NCI-H345 treated with DMSO at 0.1 percent for 48 hours (cell line): ENCODE measurements at regions not wholly inside any gene's neighbourhood (a gene's known extent, or its start where the extent isn't known, plus 50 kb on each side); places are given as distances from the start of the nearest gene placed in this dataset.
"Not testable (repeated sequence)": the region's sequence is repeated elsewhere in the genome, so short reads cannot be mapped to it uniquely, and the experiment has no call there.

ENCODE experiments used
- DNase-seq: peaks from one replicate; lab custom pipeline; 2025; ENCODE audit not compliant: unreplicated experiment; lab: John Stamatoyannopoulos, UW

DNA sequence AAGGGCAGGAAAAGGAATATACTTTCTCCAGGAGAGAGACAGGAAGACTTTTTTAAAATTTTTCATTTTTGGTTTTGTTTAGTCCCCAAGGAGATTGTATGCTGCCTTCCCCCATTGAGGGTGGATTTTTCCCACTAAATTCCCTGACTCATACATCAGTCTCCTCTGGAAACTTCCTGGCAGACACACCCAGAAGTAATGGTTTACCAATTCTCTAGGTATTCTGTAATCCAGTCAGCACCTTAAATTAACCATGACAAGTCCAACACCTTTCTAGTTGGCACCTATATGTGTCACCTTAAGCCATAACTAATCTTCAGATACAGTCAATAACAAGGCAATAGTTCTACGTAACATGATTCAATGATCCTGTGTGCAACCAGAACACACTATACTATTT is 373.6 kb upstream of the NPAP1 start:
- not testable (repeated sequence) for DNase-seq

DNA sequence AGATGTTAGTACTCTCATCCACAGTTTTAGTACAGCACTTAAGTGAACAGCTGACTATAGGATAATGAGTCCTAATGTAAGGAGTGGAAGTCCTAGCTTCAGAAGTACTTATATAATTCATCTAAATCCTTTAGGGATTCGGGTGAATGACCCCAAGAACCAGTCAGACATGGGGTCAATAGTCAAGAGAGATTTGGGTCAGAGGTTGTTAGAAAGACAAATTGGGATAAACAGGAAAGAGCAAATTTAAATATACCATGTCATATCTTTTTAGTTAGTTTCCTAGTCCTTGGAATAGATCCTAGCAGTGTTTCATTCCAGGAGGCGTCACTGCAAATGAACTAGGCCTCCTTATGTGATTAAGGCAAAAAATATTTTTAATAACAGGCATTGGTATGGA is 370.8 kb upstream of the NPAP1 start:
- not testable (repeated sequence) for DNase-seq

DNA sequence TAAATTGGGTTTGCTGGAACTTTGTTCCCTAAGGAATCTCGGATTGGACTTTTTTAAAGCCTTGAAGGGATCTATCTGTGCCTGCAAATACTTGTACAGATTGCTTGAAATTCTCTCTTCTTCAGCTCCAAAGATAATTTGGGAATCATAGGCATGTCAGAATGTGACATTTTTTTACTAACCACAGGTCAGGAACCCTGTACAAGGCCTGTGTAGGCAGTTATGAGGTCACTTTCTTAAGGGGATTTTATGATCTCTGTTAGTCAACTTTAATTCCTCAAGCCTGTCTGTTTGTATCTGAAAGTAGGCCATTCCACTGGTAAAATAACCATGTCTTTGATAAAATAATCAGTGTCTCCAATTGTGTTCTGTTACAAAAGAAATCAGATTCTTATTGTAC is 369.9 kb upstream of the NPAP1 start:
- not testable (repeated sequence) for DNase-seq

DNA sequence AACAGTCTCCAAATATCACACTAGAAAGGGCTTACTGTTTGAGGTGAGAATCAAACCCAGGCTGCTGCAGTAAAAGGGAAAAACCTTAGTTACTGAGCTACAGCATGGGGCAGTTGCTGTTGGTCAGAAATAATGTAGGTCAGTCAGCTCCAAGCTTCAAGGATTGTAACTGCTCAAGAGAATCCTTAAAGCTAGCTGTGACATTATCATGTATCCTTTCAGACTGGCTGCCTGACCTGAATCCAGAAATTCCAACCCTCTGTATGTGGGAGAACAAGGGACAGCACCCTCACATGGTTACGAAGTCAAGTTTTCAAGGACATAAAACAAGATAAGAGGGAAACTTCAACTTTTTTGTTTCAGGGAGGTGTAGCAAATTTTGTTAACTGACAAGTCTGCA is 365.9 kb upstream of the NPAP1 start:
- DNase-seq: not testable (repeated sequence)

DNA sequence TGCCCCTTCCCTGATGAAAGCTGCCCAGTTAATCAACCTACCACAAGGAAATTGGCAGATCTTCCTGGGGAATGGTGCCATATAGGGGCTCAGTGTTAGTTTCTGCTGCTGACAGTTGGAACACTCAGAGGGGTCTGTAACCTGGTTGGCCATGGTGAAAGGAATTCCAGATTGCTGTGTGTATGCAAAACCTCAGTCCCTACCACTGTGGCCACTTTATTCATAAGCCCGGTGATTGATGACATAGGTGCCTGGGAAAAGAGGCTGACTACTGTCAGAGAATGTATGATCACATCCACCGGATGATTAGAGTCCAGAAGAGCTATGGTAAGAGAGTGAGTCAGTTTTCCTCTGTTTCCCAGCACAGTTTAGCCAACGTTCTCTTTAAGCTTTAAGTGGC is 363.9 kb upstream of the NPAP1 start:
- not testable (repeated sequence) for DNase-seq

DNA sequence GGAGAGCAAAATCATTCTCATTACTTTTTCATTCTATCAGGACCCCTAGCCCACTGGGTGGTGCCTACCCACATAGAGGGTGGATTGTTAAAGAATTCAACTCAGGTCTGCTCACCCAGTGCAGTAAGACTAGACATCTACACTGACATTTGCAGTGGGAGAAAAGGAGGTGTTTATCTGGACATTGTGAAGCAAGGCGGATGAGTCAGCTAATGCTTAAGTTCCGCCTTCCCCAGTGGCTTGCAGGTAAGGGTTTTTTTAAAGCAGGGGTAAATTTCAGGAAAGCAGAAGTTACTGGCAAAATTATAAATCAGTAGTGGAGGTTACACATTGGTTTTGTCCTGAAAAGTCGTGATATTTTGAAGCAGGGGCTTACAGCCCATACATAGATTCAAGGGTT is 359.2 kb upstream of the NPAP1 start:
- DNase-seq: not testable (repeated sequence)

DNA sequence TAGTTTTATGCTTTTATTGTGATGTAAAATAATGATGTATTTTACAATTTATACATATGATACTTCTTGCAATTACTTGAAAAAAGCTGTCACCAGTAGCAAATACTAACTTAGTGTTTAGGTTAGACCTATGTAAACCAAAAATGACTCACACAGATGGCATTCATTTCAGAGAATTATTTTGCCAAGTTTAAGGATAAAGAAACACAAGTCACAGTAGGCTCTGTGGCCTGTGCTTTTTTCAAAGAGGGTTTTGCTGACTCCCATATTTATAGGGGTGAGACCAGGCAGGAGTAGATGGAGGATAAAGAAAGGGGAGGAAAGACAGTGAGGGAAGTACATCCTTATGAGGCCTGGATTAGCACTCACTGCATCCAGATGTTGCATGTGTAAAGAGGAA is 356.6 kb upstream of the NPAP1 start:
- DNase-seq: no peak

DNA sequence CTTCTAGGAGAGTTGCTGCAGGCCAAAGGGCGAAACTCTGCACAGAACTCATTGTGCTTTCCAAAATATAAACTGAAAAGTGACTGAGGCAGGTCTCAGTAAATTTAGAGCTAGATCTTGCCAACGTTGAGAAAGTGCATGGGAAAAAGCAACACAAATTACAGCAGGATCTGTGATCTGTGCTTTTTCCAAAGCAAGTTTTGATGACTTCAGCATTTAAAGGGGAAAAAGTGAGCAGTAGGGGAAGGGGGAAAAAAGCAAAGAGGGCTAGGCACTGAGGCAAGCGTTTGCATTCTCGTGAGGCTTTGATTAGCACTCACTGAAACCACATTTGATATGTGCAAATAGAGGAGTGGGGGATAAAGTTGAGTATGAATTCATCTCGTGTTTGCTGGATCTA is 351.5 kb upstream of the NPAP1 start:
- DNase-seq: not testable (repeated sequence)

DNA sequence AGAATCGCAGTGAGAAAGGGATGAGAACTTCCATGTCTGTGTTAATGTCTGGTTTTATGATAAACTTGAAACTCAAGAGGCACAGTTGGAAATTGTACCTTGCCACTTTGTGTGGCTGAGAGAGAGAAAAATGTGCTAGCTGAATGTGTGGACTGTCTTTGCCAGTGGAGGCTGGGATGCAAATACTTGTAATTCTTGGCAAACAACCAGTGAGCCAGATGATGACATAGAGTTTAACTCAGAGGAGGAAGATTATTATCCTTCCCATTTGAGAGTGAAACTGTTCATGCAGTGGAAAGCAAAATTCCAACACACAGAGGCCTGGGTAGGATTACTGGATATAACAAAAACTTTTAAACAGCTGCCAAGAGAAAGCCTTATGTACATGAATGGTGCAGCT is 349.1 kb upstream of the NPAP1 start:
- not testable (repeated sequence) for DNase-seq

DNA sequence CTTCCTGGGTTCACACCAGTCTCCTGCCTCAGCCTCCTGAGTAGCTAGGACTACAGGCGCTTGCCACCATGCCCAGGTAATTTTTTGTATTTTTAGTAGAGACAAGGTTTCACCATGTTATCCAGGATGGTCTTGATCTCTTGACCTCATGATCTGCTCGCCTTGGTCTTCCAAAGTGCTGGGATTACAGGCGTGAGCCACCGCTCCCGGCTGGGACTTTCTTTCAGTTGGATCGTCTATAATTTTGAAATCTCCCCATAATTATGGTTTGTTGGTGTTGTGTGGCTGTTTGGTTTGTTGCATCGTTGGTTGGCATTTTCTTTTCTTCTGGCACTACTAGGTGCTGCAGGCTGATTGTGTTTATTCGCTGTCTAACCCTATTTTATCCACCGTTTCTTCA is 343.6 kb upstream of the NPAP1 start:
- DNase-seq: not testable (repeated sequence)

DNA sequence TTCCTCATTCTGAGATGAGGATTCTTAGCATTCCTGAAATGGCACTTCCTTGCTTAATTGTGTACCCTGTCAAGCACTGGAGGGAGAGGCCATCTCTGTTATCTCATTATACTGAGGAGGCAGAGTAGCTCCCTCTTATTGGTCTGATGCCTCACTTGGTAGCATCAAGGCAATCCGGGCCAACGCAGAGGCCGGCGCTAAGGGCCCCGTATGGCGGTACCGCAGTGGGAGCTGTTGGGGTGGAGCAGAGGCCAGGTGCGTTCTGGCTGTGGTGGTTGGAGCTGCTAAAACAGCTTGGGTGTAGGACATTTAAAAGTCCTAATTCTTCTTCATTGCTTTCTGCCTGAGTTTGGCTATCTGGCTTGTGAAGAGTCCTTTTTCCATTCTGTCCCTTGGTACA is 333.7 kb upstream of the NPAP1 start:
- DNase-seq: not testable (repeated sequence)

DNA sequence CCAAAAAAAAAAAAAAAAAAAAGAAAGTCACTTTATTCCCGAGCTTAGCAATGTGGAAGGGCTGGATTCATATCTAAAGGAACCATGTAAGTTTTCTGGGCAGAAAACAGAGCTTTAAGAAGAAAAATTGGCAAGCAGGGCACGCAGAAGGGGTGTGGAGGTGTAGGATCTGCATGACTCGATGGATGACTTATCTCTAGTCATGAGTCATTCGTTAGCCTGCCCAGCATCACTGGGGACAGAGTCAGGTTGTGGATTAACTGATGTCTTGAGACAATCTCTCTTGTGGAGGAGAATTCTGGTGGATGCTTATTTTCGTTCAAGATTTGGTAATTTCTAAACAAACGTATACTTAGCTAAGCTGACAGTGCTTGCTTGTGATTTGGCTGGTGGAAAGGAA is 322.8 kb upstream of the NPAP1 start:
- not testable (repeated sequence) for DNase-seq

DNA sequence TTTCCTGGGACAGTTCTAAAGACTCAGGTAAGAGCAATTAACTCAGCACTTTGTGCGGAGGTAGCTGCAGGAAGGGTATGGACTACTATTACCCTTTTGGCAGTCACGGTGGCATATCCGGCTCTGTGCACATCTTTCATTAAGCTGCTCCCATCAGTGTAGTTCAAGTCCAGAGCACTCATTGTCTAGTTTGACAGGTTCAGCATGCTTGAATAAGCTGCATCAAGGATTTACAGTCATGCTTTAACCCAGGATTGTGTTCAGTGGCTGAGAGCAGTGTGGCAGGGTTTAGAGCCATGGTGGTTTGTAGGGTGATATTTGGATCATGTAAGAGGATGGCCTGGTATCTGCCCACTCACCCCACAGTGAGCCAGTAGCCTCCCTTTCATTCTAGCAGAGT is 294.5 kb upstream of the NPAP1 start:
- DNase-seq: not testable (repeated sequence)

DNA sequence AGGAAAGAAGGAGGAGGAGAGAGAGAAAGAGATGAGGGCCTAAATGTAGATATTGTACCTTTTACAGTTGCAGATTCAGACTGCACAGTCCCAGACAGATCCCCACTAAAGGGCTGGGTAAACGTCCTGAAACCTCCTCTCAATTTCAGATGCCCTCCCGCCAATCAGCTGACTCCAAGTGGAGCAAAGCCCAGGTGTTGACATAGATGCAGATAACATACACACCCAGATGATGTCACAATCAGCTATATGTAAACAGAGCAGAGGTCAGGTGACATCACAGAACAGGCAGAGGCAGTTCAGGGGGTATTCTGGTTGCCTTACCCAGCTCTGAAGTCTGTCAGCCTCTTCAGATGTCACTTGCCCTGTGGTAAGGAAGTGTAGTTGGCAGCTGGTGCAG is 290.3 kb upstream of the NPAP1 start:
- DNase-seq: not testable (repeated sequence)

DNA sequence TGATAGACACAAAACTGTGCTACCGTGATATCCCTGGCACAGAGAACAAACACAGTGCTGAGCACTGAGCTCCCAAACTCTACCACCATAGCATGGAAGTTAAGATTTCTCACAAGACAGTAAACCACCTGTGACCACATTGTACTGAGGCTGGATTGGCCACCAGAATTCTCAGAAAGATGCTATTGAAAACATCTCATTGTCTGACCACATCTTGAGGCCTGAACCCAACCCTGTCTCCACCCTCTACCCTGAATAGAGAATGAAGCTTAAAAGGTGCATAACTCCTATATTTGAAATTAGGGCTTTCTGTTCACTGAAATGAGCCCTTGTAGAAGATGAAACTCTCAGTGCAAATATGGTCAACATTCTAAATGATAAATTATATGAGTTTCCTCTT is 281.3 kb upstream of the NPAP1 start:
- no peak for DNase-seq

DNA sequence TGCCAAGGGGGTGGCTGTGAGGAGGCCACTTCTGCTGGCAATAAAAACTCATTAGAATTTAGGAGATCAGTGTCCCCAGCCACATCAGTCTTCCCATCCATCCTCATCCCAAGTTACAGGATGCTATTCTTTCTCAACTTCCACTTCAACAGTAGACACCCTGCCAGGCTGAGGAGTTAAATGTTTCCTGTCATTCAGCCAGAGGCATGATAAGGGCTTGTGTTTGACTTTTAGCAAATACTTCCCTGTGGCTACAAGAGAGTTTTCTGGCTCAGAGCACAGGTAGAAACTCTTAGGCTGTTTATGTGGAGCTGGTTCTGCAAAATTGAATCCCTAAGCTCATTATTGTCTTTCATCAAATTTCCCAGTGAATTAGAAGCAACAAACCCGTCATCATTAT is 262.9 kb upstream of the NPAP1 start:
- not testable (repeated sequence) for DNase-seq

DNA sequence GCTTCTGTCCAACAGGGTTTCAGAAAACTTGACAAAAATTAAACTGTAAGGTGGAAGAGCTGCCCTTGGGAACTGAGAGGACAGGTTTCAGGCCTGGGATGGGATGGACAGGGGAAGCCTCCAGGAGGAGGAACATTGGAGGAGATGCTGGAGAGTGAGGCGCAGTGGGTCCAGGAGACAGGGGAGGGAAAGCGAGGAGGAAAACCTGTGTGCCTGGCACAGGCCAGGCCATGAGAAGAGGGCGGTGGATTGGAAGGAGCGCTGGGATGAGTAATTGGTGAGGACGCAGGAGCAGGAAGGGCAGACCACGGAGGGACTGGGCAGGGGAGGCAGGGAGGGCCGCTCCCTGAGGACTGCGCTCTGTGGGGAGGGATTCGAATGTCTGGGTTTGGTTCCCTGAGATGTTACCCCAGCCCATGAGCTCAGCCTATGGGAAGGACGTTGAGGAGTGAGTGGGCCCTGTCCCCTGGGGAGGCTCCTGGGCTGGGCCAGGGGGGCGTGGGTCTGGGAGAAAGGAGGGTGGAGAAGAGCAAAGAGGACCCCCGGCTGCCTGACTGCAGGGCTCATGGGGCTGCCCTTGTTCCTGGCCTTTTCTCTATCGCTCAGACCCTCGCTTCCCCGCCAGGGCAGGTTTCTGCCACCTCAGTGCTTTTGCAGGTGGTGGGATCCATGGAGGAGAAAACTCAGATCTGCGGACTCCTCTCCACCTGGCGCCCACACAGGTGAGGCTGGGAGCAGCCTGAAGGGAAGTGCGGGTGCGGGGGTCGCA is 249.1 kb upstream of the NPAP1 start:
- DNase-seq: not testable (repeated sequence)

DNA sequence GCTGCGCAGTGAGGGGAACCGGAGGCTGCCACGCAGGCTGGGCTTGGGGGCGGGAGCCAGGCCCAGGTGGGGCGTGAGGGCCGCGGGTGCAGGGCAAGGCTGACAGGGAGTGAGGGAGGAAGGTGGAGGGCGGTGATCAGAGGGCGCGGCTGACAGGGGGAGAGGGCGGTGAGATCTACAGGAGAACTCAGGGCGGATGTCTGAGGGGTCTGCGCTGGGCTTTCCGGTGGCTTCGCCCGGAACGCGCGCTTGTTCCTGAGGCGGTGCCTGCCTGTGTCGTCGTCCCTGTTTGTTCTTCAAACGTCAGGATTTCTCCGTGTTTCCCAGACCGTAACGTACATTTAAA is 248.5 kb upstream of the NPAP1 start:
- not testable (repeated sequence) for DNase-seq

DNA sequence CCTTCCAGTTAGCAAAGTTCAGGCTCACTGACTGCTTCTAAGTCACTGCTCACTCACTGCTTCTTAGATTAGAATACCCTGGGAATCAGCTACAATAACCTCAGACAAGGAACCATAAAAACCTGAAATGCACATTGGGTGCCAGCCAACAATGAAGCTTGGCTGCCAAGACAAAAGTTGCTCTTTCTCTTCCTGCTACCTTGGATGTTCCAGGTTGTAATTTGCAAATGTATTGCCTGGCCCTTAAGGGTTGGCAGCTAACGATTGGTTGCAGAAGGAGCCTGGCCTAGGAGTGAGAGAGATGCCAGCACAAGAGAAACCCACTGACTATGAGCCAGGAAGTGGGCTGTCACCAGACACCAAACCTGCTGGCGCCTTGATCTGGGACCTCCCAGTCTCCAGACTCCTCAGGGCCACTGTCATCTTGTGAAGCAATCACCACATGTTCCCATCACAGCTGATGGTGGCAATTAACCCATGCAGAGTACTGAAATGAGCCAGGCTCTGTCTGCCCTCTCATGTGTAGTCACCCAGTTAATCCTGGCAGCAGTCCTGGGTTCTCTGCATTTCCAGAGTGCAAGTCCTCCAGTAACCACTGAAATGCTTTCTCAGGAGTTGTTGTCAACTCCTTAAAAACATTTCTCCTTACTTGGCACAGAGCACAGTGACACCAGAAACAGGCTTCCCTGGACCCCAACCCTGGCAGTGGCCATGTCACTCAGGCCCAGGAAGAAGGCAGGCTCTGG is 240.3 kb upstream of the NPAP1 start:
- DNase-seq: not testable (repeated sequence)

DNA sequence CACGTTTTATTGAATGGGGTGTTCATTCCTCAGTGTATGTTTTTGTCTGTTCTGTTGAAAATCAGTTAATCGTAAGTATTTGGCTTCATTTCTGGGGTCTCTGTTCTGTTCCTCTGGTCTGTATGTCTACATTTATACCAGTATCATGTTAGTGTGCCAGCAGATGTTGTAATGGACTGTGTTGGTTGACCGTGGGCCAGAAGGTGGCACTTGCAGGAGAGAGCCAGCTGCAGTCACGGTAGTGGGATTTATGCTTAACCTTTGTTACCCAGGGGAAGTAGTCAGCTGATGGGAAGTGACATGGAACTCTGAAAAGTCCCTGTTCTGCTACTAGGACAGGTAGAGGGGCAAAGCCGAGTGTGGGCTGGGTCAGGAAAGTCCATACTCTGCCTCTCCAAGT is 238.3 kb upstream of the NPAP1 start:
- not testable (repeated sequence) for DNase-seq

DNA sequence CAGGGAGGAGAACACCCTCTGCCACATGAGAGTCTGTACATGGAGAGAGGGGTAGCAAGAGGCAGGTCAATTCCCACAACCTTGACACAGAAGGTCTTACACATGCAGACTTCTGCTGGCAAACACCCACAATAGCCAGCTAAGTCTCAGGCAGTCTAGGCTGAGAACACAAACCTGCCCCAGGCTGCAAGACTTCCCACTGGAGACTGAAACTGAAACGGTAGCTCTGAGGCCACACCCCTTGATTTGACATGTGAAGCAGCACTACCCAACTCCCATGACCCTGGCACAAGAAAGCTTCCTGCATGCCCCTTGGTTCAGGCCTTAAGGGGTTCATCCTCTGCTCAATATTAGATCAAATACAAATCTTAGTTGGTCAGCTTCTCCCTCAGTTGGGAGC is 237.8 kb upstream of the NPAP1 start:
- DNase-seq: not testable (repeated sequence)
